ENCODE measurements at regions not wholly inside any gene's neighbourhood (a gene's known extent, or its start where the extent isn't known, plus 50 kb on each side); places are given as distances from the start of the nearest gene placed in this dataset.

DNA sequence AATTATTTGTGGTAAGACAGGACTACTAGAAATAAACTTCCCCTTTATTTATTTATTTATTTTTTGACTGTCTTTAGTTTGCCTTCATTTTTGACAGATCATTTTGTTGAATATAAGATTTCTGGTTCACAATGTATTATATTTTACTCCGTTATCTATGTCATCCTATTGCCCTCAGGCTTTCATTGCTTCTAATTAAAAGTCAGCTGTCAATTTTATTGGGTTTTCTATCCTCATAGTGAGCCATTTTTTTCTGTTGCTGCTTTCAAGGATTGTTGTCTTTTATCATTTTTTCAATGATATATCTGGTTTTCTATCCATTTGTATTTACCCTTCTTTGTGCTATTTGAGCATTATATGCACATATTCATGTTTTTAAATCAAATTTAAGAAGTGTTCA is 866.2 kb downstream of the LRRIQ3 start:
- DNase-seq = no peak
- Histone ChIP-seq H3K4me3 (ENCODE audit: low read depth, low read length) (no peak overlapping the region), H3K27me3 (replicated peaks) (no peaks in the 10 kb centered on the region), H3K36me3 (replicated peaks) (no peaks in the 10 kb centered on the region), H3K27ac (no peak overlapping the region)
- TF ChIP-seq, protein P1, sequence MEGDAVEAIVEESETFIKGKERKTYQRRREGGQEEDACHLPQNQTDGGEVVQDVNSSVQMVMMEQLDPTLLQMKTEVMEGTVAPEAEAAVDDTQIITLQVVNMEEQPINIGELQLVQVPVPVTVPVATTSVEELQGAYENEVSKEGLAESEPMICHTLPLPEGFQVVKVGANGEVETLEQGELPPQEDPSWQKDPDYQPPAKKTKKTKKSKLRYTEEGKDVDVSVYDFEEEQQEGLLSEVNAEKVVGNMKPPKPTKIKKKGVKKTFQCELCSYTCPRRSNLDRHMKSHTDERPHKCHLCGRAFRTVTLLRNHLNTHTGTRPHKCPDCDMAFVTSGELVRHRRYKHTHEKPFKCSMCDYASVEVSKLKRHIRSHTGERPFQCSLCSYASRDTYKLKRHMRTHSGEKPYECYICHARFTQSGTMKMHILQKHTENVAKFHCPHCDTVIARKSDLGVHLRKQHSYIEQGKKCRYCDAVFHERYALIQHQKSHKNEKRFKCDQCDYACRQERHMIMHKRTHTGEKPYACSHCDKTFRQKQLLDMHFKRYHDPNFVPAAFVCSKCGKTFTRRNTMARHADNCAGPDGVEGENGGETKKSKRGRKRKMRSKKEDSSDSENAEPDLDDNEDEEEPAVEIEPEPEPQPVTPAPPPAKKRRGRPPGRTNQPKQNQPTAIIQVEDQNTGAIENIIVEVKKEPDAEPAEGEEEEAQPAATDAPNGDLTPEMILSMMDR (IDR thresholded peaks at IDR 0.05; ENCODE audit: low read depth, low read length, missing control alignments) = no peak
- in situ Hi-C loops (cut with HindIII; ENCODE audit: low pct_ligation_motif_present, low sequenced_read_pairs) = no loop called here

DNA sequence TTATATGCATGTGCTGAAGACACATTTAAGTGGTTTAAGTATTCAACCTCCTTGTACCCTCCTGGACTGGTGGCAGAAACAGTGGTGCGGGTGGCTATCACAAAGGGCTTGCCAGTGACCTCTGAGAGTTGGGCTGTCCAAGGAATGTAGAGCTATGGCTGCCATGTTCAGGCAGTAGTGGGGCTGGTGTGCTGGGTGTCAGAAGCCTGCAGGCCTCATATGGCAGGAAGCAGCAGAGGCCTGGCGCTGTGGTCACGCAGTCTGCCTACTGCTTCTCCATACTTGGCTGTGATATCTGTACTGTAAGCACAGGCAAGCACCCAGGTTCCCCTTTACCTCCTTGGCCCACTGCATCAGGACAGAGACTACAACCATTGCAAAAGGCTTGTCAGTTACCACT is 870.0 kb downstream of the LRRIQ3 start:
- DNase-seq = no peak
- TF ChIP-seq, protein P1 (IDR thresholded peaks at IDR 0.05; ENCODE audit: low read depth, low read length, missing control alignments) = no peak
- H3K4me3 ChIP-seq (ENCODE audit: low read depth, low read length) = no peak overlapping the region
- in situ Hi-C loops (cut with HindIII; ENCODE audit: low pct_ligation_motif_present, low sequenced_read_pairs) = no loop called here
- no peaks in the 10 kb centered on the region for H3K27me3 ChIP-seq (replicated peaks)
- H3K27ac ChIP-seq = no peak overlapping the region
- H3K36me3 ChIP-seq (replicated peaks) = no peaks in the 10 kb centered on the region

DNA sequence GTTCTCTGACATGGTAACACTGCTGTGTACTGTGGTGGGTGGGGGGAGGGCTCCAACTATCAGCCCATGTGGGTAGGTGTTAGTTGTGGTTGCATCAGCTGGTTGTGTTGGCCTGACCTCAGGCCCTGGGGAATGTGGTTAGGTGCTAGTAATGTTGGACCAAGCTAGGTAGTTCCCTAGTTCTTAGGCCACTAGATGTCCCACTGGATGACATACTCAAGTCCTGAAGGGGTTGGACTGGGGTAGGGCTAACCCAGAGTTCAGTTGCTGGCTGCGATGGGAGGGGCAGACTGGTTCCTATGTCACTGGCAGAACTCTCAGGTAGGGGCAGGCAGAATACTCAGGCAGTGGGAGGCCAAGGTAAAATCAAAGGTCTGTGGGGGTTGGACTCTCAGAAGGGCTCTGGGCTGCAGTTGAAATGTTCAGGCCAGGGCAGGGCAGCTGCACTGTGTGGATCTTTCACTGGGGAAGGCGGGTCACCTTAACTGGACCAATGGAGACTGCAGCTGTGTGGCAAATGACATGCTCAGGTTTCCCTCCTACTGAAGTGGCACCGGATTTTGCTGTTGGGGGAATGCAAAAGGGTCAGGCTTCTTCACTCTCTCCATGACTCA is 870.7 kb downstream of the LRRIQ3 start:
- Histone ChIP-seq H3K27me3 (replicated peaks) (no peaks in the 10 kb centered on the region), H3K4me3 (ENCODE audit: low read depth, low read length) (no peak overlapping the region), H3K36me3 (replicated peaks) (no peaks in the 10 kb centered on the region), H3K27ac (no peak overlapping the region)
- in situ Hi-C loops (cut with HindIII; ENCODE audit: low pct_ligation_motif_present, low sequenced_read_pairs) = no loop called here
- TF ChIP-seq, protein P1 (IDR thresholded peaks at IDR 0.05; ENCODE audit: low read depth, low read length, missing control alignments) = no peak
- no peak for DNase-seq

DNA sequence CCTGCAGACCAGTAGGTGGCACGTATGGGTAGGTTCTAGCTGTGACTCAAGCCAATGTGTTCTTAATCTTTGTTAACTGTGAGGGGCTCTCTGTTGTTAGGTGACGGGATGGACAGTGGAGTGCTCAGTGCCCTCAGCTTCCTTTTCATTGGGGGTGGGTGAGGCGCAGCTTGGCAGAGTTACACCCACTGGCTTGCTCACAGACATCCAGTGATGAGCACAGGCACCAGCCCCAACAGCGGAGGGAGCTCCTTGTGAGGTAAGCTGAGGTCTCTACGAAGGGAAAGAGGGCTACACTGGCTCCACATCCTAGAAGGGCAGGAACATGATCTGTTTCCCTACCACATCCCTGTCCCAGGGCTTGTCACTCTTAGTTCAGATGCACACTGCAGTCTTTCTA is 871.3 kb downstream of the LRRIQ3 start:
- Histone ChIP-seq H3K27ac (no peak overlapping the region), H3K4me3 (ENCODE audit: low read depth, low read length) (no peak overlapping the region), H3K36me3 (replicated peaks) (no peaks in the 10 kb centered on the region), H3K27me3 (replicated peaks) (no peaks in the 10 kb centered on the region)
- DNase-seq = no peak
- TF ChIP-seq, protein P1 (IDR thresholded peaks at IDR 0.05; ENCODE audit: low read depth, low read length, missing control alignments) = no peak
- in situ Hi-C loops (cut with HindIII; ENCODE audit: low pct_ligation_motif_present, low sequenced_read_pairs) = no loop called here

DNA sequence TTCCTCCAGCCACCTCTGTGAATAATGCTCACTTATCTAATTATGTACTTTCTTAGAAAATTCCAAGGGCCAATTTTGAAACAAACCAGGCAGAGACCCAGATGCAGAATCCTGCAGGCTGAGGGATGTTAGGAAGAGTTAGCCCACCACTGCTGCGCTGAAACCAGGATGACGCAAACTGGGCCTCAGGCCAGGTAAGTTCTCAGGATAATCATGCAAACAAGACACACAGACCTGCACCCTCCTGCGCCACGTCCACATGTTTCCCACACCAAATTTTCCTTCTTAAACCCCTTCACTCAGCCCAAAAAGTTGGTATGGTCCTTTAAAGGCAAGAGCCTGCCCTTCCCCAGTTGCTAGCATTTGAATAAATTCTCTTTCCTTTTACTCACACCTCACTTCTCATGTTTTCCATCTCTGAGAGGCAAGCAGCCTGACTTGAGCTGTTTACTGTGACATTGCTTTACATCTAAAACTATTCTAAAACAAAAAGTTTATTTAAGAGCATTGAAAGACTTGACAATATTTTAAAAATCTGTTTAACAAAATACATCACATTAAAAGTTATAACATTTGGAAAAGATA is 887.1 kb downstream of the LRRIQ3 start:
- DNase-seq = no peak
- TF ChIP-seq, protein P1 (IDR thresholded peaks at IDR 0.05; ENCODE audit: low read depth, low read length, missing control alignments) = no peak
- H3K4me3 ChIP-seq (ENCODE audit: low read depth, low read length) = no peak overlapping the region
- in situ Hi-C loops (cut with HindIII; ENCODE audit: low pct_ligation_motif_present, low sequenced_read_pairs) = no loop called here
- no peaks in the 10 kb centered on the region for H3K36me3 ChIP-seq (replicated peaks)
- no peaks in the 10 kb centered on the region for H3K27me3 ChIP-seq (replicated peaks)
- H3K27ac ChIP-seq = no peak overlapping the region
